H1 (cell line): ENCODE measurements at regions not wholly inside any gene's neighbourhood (a gene's known extent, or its start where the extent isn't known, plus 50 kb on each side); places are given as distances from the start of the nearest gene placed in this dataset.

Experiments used
- BRCA1 ChIP-seq: IDR thresholded peaks from 2 replicates; pipeline ENCODE4 v1.6.1; 2012; ENCODE audit warnings: low read depth, low read length, improper control_type of control experiment
- POLR2AphosphoS5 ChIP-seq: IDR thresholded peaks from 2 replicates; pipeline ENCODE4 v1.6.1; 2011; ENCODE audit warnings: low read depth, low read length
- SIN3A ChIP-seq, 2 experiments: IDR thresholded peaks in 1 of 2; conservative IDR thresholded peaks in 1 of 2; 2 replicates each; pipeline ENCODE4 v1.6.1; 2011 to 2012; ENCODE audit warnings: low read length in 2 of 2, improper control_type of control experiment in 1 of 2, low read depth in 1 of 2, mild to moderate bottlenecking in 1 of 2
- SP4 ChIP-seq: IDR thresholded peaks from 2 replicates; pipeline ENCODE4 v1.6.1; 2012; ENCODE audit warnings: low read length, inconsistent platforms
- TAF7 ChIP-seq: optimal IDR thresholded peaks from 2 replicates; pipeline ENCODE3; 2011; ENCODE audit warnings: low read depth, mild to moderate bottlenecking, inconsistent platforms, low read length, moderate library complexity, borderline replicate concordance
- TF ChIP-seq, protein P1 (sequence below): fragments of 300-600 bp; sonication (generic); IDR thresholded peaks from 2 replicates; pipeline ENCODE4 v1.7.1; 2012; ENCODE audit warnings: low read length, moderate library complexity, mild to moderate bottlenecking, inconsistent platforms; ENCODE audit not compliant: insufficient replicate concordance
- TF ChIP-seq, protein P2 (sequence below): IDR thresholded peaks from 2 replicates; pipeline ENCODE4 v1.6.1; 2011; ENCODE audit warnings: low read length, improper control_type of control experiment

DNA sequence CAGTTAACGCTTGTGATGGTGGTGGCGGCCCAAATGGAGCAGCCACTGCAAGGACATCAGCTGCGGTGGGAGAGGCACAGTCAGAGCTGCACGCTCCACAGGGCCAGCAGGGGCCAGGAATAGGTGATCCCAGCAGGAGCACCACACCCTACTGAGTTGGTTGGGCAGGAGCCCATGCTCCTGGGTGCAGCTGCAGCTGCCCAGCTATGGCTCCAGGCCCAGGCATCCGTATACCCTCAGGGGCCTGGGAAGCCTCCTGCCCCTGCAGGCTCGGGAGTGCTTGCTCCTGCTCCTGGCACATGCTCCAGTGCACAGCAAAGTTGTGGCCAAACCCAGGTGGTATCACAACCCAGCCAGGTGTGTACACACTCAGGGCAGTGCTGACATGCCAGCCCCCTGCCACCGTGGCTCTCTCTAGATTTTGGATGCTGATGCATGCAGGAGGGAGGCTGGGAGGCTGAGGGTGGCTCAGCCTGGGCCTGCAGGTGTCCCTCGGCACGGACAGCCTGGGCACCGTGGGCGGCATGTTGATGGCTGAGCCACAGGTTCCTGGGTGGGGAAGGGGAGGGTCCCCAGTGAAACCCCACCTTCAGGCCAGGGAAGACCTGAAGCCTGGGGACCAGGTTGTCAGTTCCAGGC lies 150.2 kb downstream of the CXXC4 start (continued):
- TF ChIP-seq TAF7 (no peak), SP4 (no peak), POLR2AphosphoS5 (no peak), SIN3A (conservative IDR thresholded peaks at IDR 0.05 in 1 of 2, IDR thresholded peaks at IDR 0.05 in 1 of 2; ENCODE audit: low read depth in 1 of 2, low read length in 2 of 2) (no peak), BRCA1 (no peak)
- TF ChIP-seq, protein P1, sequence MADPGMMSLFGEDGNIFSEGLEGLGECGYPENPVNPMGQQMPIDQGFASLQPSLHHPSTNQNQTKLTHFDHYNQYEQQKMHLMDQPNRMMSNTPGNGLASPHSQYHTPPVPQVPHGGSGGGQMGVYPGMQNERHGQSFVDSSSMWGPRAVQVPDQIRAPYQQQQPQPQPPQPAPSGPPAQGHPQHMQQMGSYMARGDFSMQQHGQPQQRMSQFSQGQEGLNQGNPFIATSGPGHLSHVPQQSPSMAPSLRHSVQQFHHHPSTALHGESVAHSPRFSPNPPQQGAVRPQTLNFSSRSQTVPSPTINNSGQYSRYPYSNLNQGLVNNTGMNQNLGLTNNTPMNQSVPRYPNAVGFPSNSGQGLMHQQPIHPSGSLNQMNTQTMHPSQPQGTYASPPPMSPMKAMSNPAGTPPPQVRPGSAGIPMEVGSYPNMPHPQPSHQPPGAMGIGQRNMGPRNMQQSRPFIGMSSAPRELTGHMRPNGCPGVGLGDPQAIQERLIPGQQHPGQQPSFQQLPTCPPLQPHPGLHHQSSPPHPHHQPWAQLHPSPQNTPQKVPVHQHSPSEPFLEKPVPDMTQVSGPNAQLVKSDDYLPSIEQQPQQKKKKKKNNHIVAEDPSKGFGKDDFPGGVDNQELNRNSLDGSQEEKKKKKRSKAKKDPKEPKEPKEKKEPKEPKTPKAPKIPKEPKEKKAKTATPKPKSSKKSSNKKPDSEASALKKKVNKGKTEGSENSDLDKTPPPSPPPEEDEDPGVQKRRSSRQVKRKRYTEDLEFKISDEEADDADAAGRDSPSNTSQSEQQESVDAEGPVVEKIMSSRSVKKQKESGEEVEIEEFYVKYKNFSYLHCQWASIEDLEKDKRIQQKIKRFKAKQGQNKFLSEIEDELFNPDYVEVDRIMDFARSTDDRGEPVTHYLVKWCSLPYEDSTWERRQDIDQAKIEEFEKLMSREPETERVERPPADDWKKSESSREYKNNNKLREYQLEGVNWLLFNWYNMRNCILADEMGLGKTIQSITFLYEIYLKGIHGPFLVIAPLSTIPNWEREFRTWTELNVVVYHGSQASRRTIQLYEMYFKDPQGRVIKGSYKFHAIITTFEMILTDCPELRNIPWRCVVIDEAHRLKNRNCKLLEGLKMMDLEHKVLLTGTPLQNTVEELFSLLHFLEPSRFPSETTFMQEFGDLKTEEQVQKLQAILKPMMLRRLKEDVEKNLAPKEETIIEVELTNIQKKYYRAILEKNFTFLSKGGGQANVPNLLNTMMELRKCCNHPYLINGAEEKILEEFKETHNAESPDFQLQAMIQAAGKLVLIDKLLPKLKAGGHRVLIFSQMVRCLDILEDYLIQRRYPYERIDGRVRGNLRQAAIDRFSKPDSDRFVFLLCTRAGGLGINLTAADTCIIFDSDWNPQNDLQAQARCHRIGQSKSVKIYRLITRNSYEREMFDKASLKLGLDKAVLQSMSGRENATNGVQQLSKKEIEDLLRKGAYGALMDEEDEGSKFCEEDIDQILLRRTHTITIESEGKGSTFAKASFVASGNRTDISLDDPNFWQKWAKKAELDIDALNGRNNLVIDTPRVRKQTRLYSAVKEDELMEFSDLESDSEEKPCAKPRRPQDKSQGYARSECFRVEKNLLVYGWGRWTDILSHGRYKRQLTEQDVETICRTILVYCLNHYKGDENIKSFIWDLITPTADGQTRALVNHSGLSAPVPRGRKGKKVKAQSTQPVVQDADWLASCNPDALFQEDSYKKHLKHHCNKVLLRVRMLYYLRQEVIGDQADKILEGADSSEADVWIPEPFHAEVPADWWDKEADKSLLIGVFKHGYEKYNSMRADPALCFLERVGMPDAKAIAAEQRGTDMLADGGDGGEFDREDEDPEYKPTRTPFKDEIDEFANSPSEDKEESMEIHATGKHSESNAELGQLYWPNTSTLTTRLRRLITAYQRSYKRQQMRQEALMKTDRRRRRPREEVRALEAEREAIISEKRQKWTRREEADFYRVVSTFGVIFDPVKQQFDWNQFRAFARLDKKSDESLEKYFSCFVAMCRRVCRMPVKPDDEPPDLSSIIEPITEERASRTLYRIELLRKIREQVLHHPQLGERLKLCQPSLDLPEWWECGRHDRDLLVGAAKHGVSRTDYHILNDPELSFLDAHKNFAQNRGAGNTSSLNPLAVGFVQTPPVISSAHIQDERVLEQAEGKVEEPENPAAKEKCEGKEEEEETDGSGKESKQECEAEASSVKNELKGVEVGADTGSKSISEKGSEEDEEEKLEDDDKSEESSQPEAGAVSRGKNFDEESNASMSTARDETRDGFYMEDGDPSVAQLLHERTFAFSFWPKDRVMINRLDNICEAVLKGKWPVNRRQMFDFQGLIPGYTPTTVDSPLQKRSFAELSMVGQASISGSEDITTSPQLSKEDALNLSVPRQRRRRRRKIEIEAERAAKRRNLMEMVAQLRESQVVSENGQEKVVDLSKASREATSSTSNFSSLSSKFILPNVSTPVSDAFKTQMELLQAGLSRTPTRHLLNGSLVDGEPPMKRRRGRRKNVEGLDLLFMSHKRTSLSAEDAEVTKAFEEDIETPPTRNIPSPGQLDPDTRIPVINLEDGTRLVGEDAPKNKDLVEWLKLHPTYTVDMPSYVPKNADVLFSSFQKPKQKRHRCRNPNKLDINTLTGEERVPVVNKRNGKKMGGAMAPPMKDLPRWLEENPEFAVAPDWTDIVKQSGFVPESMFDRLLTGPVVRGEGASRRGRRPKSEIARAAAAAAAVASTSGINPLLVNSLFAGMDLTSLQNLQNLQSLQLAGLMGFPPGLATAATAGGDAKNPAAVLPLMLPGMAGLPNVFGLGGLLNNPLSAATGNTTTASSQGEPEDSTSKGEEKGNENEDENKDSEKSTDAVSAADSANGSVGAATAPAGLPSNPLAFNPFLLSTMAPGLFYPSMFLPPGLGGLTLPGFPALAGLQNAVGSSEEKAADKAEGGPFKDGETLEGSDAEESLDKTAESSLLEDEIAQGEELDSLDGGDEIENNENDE = no peak
- TF ChIP-seq, protein P2, sequence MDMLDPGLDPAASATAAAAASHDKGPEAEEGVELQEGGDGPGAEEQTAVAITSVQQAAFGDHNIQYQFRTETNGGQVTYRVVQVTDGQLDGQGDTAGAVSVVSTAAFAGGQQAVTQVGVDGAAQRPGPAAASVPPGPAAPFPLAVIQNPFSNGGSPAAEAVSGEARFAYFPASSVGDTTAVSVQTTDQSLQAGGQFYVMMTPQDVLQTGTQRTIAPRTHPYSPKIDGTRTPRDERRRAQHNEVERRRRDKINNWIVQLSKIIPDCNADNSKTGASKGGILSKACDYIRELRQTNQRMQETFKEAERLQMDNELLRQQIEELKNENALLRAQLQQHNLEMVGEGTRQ = no peak
